ENCODE measurements at regions not wholly inside any gene's neighbourhood (a gene's known extent, or its start where the extent isn't known, plus 50 kb on each side); places are given as distances from the start of the nearest gene placed in this dataset.
"Not testable (repeated sequence)": the region's sequence is repeated elsewhere in the genome, so short reads cannot be mapped to it uniquely, and the experiment has no call there.

DNA sequence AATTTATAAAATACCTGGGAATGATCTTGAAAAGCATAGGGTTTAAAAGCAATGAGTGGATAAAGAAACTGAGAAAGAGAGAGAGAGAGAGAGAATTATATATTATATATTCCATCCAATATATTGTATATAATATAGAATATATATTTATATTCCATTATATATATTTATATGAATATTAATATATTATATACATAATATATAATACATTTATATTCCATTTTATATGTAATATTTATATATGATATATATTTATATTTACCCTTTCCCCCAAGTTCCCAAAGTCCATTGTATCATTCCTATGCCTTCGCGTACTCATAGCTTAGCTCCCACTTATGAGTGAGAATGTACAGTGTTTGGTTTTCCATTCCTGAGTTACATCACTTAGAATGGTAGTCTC is 69.9 kb upstream of the SLC35F3 start:
- Histone ChIP-seq H3K9me3 (no peaks in the 10 kb centered on the region), H3K36me3 (no peaks in the 10 kb centered on the region), H3K27ac (no peak overlapping the region), H3K4me3 (replicated peaks in 1 of 3) (no peak overlapping the region), H3K27me3 (no peaks in the 10 kb centered on the region), H3K4me1 (no peaks in the 10 kb centered on the region)
- 98% methylated on average over 2 of the region's 2 CpGs for WGBS, 2 donors
- TF ChIP-seq, protein P1, sequence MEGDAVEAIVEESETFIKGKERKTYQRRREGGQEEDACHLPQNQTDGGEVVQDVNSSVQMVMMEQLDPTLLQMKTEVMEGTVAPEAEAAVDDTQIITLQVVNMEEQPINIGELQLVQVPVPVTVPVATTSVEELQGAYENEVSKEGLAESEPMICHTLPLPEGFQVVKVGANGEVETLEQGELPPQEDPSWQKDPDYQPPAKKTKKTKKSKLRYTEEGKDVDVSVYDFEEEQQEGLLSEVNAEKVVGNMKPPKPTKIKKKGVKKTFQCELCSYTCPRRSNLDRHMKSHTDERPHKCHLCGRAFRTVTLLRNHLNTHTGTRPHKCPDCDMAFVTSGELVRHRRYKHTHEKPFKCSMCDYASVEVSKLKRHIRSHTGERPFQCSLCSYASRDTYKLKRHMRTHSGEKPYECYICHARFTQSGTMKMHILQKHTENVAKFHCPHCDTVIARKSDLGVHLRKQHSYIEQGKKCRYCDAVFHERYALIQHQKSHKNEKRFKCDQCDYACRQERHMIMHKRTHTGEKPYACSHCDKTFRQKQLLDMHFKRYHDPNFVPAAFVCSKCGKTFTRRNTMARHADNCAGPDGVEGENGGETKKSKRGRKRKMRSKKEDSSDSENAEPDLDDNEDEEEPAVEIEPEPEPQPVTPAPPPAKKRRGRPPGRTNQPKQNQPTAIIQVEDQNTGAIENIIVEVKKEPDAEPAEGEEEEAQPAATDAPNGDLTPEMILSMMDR (IDR thresholded peaks at IDR 0.05), result no peak
- no peak for TF ChIP-seq POLR2A (IDR thresholded peaks at IDR 0.05)
- intact Hi-C loops (cut with DNase I), result no loop called here
- no peak for DNase-seq

DNA sequence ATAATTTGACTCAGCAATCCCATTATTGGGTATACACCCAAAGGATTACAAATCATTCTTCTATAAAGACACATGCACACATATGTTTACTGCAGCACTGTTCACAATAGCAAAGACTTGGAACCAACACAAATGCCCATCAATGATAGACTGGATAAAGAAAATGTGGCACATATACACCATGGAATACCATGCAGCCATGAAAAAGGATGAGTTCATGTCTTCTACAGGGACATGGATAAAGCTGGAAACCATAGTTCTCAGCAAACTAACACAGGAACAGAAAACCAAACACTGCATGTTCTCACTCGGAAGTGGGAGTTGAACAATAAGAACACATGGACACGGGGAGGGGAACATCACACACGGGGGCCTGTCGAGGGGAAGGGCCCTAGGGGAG is 66.3 kb upstream of the SLC35F3 start:
- H3K4me1 ChIP-seq; H3K4me3 ChIP-seq (replicated peaks in 1 of 3); H3K27ac ChIP-seq; H3K27me3 ChIP-seq; H3K9me3 ChIP-seq; DNase-seq; intact Hi-C loops (cut with DNase I); H3K36me3 ChIP-seq: not testable (repeated sequence)
- 95% methylated on average over 4 of the region's 4 CpGs for WGBS, 2 donors

DNA sequence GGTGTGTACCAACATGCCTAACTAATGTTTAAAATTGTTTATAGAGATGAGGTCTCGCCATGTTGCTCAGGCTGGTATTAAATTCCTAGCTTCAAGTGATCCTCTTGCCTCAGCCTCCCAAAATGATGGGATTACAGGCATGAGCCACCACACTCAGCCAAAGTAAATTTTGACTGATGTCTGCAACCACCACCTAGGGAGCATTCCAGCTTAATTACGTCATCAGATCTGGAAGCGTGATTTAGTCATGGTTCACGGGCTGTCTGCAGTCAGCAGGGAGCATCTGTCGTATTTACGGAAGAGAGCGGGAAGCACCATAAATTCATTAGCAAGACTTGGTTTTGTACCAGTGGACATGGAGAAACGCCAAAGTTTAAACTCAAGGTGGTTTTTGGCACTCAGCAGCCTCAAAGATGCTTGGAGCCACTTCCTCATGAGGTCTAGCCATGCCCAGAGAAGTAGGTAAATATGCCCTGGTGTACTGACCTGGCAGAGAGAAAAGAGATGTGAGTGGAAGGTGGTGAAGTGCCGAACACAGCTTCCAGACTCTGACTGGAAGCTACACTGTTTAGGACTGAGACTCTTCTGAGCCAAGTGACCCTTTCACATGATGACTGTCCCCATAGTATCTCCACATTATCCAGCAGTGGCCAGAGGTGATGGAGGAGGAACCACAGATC is 60.8 kb upstream of the SLC35F3 start:
- 62 to 72% methylated on average over 9 of the region's 9 CpGs for WGBS, 2 donors
- no peaks in the 10 kb centered on the region for H3K4me1 ChIP-seq
- no peaks in the 10 kb centered on the region for H3K36me3 ChIP-seq
- peaks cover 3% of the 10 kb centered on the region for H3K9me3 ChIP-seq
- H3K4me3 ChIP-seq (replicated peaks in 1 of 3), result no peak overlapping the region
- no peaks in the 10 kb centered on the region for H3K27me3 ChIP-seq
- intact Hi-C loops (cut with DNase I), result no loop called here
- no peak for DNase-seq
- TF ChIP-seq, protein P1 (IDR thresholded peaks at IDR 0.05), result no peak
- TF ChIP-seq POLR2A (IDR thresholded peaks at IDR 0.05), result no peak
- no peak overlapping the region for H3K27ac ChIP-seq

DNA sequence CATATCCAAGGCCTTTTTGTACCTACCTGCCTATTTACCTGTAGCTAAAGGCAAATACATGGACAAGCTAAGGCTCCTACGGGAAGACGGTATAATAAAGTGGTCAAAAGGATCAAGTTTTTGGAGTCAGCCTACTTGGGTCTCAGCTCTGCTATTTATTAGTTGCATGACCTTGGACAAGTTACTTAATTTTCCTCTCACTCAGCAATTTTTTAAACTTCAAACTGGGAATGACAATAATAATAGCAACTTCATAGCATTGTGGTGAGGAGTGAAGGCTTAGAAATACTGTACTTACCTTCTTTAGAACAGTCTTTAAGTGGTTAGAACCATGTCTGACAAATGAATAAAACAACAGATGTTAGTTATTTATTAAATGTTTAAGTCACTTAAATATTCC is 60.2 kb upstream of the SLC35F3 start:
- Histone ChIP-seq H3K4me3 (replicated peaks in 1 of 3) (no peak overlapping the region), H3K36me3 (no peaks in the 10 kb centered on the region), H3K27me3 (no peaks in the 10 kb centered on the region), H3K27ac (no peak overlapping the region), H3K9me3 (peaks cover 3% of the 10 kb centered on the region), H3K4me1 (no peaks in the 10 kb centered on the region)
- DNase-seq, result no peak
- TF ChIP-seq, protein P1 (IDR thresholded peaks at IDR 0.05), result no peak
- WGBS, 2 donors, result 93 to 99% methylated on average over 2 of the region's 2 CpGs
- intact Hi-C loops (cut with DNase I), result no loop called here

DNA sequence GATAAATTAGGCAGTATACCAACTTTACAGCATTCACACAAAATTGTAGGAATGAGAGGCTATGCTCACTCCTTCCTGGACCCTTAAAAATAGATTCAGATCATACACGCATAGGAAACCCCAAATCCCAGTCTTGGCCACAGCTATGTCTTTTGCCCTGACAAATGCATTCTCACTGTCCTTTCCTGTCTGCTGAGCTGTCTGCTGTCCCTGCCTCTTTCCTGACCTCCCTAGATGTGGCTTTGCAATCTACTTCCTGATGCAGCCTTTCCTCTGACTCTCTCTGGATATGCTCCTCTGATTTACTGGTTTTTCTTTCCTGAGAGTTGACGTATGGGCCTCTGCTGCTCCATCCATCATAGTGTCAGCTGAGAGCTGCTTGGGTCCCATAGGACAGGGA is 59.8 kb upstream of the SLC35F3 start:
- 51 to 52% methylated on average over 2 of the region's 2 CpGs for WGBS, 2 donors
- no peaks in the 10 kb centered on the region for H3K36me3 ChIP-seq
- no peak for DNase-seq
- no peaks in the 10 kb centered on the region for H3K27me3 ChIP-seq
- H3K9me3 ChIP-seq, result peaks cover 3% of the 10 kb centered on the region
- intact Hi-C loops (cut with DNase I), result no loop called here
- no peak overlapping the region for H3K4me3 ChIP-seq (replicated peaks in 1 of 3)
- no peaks in the 10 kb centered on the region for H3K4me1 ChIP-seq
- TF ChIP-seq, protein P1 (IDR thresholded peaks at IDR 0.05), result no peak
- TF ChIP-seq POLR2A (IDR thresholded peaks at IDR 0.05), result no peak
- no peak overlapping the region for H3K27ac ChIP-seq
